Activated CD4-positive, alpha-beta T cell treated with anti-CD3 and anti-CD28 coated beads, Interleukin-2, amount 50 U/mL, for 4 hours (primary cell): ENCODE measurements at regions not wholly inside any gene's neighbourhood (a gene's known extent, or its start where the extent isn't known, plus 50 kb on each side); places are given as distances from the start of the nearest gene placed in this dataset.

Experiments used
- DNase-seq, 2 experiments: peaks; one replicate each; pipeline ENCODE4 v3.0.0-alpha.2; 2020

DNA sequence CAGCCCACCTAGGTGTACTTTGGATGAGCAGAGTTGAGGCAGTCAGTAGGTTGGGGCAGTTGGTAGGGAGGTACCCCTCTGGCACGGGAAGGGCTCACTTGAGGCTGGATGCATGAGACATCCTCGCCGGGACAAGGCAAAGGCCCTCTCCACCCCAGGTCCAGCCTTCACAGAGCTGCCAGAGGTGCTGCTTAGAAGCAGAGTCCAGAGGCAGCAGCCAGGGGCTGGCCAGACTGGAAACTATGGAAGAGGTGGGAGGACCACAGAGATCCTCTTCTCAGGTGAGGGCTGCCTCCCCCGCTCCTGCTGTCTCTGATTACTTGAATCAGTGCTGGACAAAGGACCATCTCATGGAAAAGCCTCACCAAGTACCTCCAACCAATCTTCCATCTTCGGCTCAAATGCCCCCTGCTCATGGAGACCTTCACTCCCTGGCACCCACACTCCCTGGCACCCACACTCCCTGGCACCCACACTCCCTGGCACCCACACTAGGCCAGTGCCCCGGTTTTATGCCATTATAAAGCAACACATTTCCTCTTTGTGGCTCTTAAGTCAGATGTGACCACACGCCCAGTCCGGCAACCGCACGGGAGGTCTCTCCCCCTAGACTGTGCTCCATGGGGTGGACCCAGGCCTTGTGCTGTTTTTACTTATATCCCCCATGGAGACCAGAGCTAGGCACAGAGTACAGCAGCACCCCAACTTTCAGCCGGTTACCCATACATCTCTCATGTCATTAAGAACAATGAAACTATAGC, 100.1 kb downstream of the YTHDF1 start:
- DNase-seq, result no peak

DNA sequence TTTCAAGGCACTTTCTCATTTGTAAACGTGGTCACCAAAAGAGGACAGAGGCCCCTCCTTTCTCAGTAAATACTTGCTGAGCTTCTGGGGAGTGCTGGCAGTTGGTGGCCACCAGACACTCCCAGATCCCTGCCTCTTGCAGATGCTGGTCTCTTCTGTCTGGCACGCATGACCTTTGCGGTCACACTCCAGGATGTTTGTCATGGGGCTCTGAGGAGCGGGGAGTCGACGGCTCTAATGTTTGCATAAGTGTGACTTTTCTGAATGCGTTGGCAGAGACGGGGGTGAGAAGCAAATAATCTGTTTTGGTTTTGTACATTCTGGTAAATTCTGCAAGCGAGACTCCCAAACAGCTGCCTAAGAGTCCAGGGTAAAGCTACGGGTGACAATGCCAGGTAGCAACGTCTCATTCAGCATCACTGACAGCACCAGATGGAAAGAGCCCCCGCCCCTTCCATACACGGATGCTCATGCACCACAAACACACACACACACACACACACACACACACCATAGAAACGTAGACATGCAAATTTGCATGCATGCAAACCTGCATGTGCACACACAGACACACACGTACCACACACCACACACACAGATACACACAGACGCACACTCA, 101.1 kb downstream of the YTHDF1 start:
- DNase-seq, result no peak

- no peak for DNase-seq
These were observed 101.8 kb downstream of the YTHDF1 start for GRCh38 chr20:63114006-63114692.

- DNase-seq, result no peak
These were observed 103.3 kb downstream of the YTHDF1 start for GRCh38 chr20:63112491-63113219.

DNA sequence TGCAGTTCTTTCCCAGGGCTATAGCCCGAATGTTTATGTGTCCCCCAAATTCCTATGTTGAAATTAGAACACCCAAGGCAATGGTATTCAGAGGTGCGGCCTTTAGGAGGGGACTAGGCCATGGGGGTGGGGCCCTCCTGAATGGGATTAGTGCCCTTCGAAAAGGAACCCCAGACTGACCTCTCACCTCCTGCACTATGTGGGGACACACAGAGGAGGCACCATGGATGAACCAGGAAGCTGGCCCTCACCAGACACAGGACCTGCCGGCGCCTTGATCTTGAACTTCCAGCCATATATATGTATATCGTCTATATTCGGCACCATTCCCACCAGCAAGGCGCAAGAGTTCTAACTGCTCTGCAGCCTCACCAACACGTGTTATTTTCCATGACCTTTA, 101.5 kb upstream of the BHLHE23 start:
- no peak for DNase-seq

DNA sequence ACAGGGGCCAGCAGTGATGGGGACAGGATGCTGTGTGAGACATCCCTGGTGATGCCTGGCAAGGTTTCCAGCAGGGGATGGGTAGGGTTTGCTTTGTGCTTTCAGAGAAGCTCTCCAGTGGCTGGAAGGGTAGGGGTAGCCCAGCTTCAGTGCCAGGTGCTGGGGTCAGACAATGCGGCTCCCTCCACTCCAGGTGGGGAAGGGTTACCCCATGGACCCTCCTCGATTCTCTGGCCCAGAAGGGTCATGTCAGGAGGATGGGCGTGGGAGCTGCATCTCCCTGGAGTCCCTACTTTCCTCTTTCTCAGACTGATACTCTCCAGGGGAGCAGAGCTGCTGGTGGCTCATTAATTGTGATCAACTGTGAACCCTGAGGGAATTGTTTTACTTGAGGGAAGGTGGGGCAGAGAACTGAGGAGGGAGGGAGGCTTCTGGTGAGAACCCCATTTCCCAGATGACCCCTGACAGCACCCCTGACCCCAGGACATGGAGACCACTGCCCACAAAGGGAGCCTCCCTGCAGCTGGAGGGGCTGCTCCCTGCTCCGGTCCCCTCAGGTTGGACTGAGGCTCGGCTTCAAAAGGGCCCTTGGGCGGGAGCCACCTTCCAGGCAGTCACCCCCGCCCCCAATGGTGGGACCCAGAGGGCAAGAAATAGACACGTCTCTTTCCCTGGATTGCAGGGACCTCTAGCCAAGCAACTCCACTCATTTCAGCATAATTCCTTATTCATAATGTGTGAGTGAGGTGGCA, 100.9 kb upstream of the BHLHE23 start:
- no peak for DNase-seq

DNA sequence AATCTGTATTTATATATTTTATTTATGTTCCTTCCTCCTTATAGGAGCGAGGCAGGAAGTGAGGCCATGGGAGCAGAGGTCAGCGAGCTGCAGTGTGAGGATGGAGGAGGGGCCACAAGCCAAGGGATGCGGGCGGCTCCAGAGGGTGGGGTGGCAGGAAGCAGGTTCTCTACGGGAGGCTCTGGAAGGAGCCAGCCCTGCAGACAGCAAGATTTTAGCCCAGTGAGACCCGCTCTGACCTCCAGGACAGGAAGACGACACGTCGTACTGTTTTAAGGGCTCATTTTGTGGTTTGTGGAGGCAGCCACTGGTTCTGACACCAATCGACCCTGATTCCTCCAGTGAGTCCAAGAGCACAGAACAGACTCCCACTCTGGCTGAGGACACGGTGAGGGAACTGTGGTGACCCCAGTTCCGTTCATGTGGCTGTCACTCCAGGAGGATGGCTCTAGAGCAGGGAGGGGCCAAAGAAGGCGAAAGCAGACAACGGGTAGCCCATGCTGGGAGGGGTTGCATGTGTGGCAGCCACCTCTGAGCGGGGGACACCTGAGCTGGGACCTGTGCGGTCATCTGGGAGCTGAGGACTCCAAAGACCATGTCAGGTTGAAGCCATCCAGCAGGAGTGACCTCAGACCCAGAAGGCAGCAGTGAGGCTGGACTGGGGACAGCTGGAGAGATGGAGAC, 100.1 kb upstream of the BHLHE23 start:
- no peak for DNase-seq

GRCh38 chr20:63106108-63106764, 99.5 kb upstream of the BHLHE23 start:
- no peak for DNase-seq

DNA sequence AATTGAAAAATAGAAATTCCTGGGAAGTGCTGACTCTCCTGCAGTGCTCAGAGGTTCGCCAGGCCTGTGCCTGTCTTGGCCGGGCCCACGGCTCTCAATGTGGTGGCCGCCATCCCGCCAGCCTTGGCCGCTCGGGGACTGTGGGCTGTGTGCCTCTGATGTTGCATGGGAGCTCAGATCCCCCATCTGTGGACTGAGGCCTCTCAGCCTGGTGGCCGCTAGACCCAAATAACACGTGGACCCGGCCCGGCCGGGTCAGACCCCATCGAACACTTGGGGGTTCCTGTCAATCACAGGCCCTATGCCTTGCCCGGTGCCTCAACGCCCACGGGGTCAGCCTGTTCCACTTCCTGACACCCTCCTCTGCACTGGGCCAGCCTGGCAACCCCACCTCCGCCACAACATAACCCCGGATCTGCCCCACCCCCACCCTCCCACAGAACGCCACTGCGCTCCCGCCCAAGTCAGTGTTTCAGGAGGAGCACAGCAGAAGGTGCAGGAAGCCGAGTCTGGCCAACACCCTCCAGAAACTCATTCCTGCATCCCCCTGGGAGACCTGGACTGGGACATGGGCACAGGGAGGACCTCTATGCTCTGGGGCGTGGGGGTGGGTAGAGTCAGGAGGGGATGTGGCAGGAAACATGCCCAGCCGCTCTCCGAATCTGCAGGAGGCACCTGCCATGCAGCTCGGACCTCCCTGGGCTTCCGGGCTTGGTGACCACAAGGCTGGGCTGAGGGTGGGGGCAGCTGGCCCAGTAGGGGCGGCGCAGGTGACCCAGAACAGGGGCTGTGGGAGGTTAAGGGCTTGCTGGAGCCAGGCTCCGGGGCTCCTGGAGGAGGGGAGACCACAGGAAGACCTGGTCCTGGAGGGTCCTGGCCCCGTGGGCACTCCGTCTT, 98.7 kb upstream of the BHLHE23 start:
- DNase-seq, result no peak

GRCh38 chr20:63104312-63105181, 97.8 kb upstream of the BHLHE23 start:
- no peak for DNase-seq

- no peak for DNase-seq
These were observed 96.9 kb upstream of the BHLHE23 start for GRCh38 chr20:63103402-63104311.

- peak; percentile 71 to 74 for DNase-seq
These were observed 96.1 kb upstream of the BHLHE23 start for GRCh38 chr20:63102721-63103375.

GRCh38 chr20:63101781-63102720, 95.3 kb upstream of the BHLHE23 start:
- peak; percentile 57 to 63 for DNase-seq

- DNase-seq, result no peak
These were observed 94.3 kb upstream of the BHLHE23 start for GRCh38 chr20:63100926-63101699.

DNA sequence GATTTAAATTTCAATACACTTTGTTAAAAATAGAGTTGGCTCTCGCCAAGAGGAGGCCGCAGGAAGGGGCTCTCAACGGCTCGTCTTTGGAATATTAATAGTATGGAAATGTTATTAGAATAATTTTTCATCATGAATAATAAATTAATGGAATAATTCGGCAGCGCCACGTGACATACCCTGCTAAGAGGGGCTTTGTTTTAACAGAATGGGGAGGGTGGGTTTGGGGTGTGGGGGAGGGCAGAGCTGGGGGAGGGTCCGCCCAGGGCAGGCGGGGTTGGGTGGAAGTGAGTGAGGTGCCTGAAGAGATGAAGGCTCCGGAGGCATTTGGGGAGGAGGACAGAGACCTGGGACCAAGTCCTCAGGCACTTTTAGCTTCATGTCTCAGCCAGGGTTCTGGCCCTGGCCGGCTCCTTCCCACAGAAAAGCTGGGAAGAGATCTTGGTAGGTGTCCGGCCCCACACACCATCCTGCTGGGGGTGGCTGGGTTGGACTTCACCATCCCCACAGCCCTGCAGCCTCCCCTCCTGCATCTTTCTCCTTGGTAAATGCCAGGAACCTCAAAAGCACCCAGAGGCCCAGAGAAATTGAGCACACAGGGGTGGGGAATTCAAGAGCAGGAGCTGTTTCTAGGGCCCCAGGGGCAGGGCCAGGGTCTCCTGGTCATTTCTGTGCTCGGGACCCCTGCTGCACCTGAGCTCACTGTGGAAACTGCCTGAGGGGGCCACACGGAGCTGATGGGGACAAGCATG, 93.6 kb upstream of the BHLHE23 start:
- DNase-seq, result no peak
